ENCODE measurements at regions not wholly inside any gene's neighbourhood (a gene's known extent, or its start where the extent isn't known, plus 50 kb on each side); places are given as distances from the start of the nearest gene placed in this dataset.

DNA sequence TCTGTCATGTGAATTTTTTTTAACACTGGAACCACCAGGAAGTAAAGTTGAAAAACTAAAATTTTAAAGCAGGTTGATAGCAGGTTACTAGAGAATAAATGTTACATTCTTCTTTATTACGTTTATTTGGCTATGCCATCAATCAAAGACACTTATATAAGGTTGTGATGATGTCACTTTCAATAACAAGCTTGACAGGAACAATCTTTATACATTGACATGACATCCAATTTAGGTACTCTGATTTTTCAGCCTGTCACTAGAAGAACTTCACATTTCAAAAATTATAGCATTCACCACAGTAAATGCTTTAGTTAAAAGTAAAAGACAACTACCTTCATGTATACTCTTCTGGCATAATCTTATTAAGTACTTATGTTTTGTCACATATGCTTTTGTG, 696.8 kb upstream of the NCAM2 start:
- TF ChIP-seq, protein P1, sequence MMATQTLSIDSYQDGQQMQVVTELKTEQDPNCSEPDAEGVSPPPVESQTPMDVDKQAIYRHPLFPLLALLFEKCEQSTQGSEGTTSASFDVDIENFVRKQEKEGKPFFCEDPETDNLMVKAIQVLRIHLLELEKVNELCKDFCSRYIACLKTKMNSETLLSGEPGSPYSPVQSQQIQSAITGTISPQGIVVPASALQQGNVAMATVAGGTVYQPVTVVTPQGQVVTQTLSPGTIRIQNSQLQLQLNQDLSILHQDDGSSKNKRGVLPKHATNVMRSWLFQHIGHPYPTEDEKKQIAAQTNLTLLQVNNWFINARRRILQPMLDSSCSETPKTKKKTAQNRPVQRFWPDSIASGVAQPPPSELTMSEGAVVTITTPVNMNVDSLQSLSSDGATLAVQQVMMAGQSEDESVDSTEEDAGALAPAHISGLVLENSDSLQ (IDR thresholded peaks at IDR 0.05), result no peak
- TF ChIP-seq ELF4 (IDR thresholded peaks at IDR 0.05) (no peak), LEF1 (IDR thresholded peaks at IDR 0.05; ENCODE audit: borderline replicate concordance) (no peak)

Data from HEK293T (cell line).